Amniotic epithelial cell (primary cell): ENCODE measurements at regions not wholly inside any gene's neighbourhood (a gene's known extent, or its start where the extent isn't known, plus 50 kb on each side); places are given as distances from the start of the nearest gene placed in this dataset.

Experiments used
- DNase-seq: peaks from one replicate; pipeline ENCODE4 v3.0.0-alpha.2; 2010; ENCODE audit warnings: low read depth

- DNase-seq, result no peak
Measured at GRCh38 chr18:71887509-71887908, 656.6 kb downstream of the CBLN2 start.

GRCh38 chr18:71878226-71878625 lies 665.9 kb downstream of the CBLN2 start:
- DNase-seq, result no peak

GRCh38 chr18:71873695-71874094 lies 670.4 kb downstream of the CBLN2 start:
- no peak for DNase-seq

GRCh38 chr18:71865888-71866287 lies 678.3 kb downstream of the CBLN2 start:
- no peak for DNase-seq

- DNase-seq, result no peak
Measured at GRCh38 chr18:71850602-71851001, 693.5 kb downstream of the CBLN2 start.

DNA sequence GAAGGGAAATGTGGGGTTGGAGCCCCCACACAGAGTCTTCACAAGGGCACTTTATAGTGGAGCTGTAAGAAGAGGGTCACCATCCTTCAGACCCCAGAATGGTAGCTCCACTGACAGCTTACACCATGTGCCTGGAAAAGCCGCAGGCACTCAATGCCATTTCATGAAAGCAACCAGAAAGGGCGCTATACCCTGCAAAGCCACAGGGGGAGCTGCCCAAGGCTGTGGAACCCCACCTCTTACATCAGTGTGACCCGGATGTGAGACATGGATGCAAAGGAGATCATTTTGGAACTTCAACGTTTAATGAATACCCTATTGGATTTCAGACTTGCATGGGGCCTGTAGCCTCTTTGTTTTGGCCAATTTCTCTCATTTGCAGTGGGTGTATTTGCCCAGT lies 694.7 kb downstream of the CBLN2 start:
- DNase-seq, result no peak

- DNase-seq, result no peak
Measured at GRCh38 chr18:71846716-71847115, 697.4 kb downstream of the CBLN2 start.

DNA sequence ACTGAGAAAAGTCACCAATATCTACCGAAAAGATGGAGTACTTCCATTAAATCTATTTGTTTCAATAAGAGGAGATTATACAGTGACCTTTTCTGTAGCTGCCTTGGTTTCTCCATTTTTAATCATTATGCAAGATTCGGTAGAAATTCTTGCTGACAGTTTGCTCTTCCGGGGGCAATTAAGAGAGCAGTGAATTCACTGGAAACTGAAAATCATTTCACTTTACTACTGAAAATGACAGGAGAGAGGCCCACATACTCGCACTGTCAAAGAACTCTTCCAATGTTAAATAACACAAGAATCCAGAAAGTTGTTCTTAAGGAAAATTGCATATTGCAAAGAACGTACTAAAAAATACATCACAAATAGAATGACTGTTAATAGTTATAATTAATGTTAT lies 699.3 kb downstream of the CBLN2 start:
- no peak for DNase-seq

GRCh38 chr18:71842666-71843065 lies 701.5 kb downstream of the CBLN2 start:
- no peak for DNase-seq

GRCh38 chr18:71837547-71837946 lies 706.6 kb downstream of the CBLN2 start:
- no peak for DNase-seq

- DNase-seq, result no peak
Measured at GRCh38 chr18:71832946-71833617, 711.1 kb downstream of the CBLN2 start.

GRCh38 chr18:71831039-71831438 lies 713.1 kb downstream of the CBLN2 start:
- DNase-seq, result no peak

GRCh38 chr18:71827301-71827700 lies 716.8 kb downstream of the CBLN2 start:
- no peak for DNase-seq

GRCh38 chr18:71815305-71815704 lies 728.8 kb downstream of the CBLN2 start:
- DNase-seq, result no peak

GRCh38 chr18:71809711-71810110 lies 734.4 kb downstream of the CBLN2 start:
- DNase-seq, result no peak

DNA sequence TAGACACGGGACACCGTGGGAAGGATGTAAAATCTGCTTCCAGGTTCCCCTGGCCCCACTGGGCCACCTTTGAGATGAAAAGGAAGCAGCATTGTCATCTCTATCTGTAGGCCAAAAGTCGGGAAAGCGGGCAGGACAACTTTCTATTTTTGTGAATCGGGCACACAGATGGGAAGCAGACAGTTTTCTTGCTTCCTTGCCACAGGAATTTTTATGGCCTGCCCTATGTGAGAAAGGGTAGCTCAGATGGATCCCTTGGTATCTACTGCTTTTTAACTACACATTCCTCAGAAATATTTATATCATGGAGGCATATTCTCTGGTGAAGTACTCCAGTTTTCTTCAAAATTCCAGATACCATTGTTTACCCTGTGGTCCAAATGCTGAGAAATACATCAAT lies 735.5 kb downstream of the CBLN2 start:
- no peak for DNase-seq

DNA sequence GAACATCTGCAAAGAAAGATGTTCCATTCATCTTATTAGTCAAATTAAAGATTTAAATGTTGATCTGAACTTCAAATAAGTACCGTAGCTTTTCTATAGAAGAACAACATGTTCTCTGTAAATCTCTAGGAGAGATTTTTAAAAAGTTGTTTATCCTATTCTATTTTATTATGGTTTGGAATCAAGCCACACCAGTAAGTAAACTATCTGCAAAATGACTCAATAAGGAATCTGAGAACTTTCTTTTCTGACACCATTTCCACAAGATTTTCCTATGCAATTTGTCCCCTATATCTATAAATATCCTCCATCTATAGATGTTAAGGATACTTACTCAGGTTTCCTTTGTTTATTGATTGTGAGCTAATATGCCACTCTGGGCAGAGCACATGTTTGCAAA lies 736.6 kb downstream of the CBLN2 start:
- no peak for DNase-seq

GRCh38 chr18:71798986-71799673 lies 745.0 kb downstream of the CBLN2 start:
- no peak for DNase-seq

GRCh38 chr18:71797554-71797953 lies 746.6 kb downstream of the CBLN2 start:
- no peak for DNase-seq

DNA sequence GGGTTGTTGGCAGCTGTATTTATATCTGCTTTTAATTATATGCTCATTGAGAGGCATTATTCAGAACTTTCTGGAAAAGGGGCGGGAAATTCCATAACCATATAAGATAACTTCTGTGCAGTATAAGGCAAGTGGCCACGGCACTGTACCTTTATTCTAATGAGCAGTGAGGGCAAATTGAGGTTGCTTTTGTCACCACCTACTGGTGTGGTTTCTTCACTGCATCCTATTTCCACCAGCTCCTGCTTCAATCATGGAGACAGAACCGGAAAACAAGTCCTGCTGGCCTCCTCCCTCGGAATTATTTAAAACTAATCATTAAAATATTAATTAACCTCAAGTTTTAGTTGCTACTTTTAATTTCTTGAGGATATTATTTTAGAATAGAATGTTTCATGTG lies 759.4 kb downstream of the CBLN2 start:
- DNase-seq, result no peak

DNA sequence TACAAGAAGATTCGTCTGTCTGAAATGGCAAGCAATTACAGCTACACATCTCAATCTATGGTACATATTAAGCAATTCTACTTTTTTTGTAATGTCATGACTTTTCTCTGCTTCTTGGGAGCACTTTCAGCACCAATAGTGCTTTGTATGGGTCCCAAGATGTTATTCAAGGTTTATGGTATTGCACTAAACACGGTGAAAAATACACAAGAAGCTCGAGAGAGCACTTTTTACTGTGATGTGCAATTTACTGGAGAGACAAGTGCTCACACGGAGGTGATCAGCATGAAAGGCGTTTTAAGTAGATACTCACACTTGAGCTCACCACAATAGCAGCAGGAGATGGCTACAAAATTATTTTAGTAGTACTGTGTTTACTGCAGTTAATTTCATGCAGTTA lies 783.6 kb downstream of the CBLN2 start:
- no peak for DNase-seq

GRCh38 chr18:71754246-71754645 lies 789.9 kb downstream of the CBLN2 start:
- DNase-seq, result no peak

GRCh38 chr18:71743634-71744033 lies 800.5 kb downstream of the CBLN2 start:
- DNase-seq, result no peak

GRCh38 chr18:71729611-71730010 lies 814.5 kb downstream of the CBLN2 start:
- DNase-seq, result no peak
